GM04503 (cell line): ENCODE measurements at regions not wholly inside any gene's neighbourhood (a gene's known extent, or its start where the extent isn't known, plus 50 kb on each side); places are given as distances from the start of the nearest gene placed in this dataset.

ENCODE experiments used
- DNase-seq: peaks from one replicate; pipeline ENCODE4 v3.0.0-alpha.2; 2012; ENCODE audit warnings: low read depth

DNA sequence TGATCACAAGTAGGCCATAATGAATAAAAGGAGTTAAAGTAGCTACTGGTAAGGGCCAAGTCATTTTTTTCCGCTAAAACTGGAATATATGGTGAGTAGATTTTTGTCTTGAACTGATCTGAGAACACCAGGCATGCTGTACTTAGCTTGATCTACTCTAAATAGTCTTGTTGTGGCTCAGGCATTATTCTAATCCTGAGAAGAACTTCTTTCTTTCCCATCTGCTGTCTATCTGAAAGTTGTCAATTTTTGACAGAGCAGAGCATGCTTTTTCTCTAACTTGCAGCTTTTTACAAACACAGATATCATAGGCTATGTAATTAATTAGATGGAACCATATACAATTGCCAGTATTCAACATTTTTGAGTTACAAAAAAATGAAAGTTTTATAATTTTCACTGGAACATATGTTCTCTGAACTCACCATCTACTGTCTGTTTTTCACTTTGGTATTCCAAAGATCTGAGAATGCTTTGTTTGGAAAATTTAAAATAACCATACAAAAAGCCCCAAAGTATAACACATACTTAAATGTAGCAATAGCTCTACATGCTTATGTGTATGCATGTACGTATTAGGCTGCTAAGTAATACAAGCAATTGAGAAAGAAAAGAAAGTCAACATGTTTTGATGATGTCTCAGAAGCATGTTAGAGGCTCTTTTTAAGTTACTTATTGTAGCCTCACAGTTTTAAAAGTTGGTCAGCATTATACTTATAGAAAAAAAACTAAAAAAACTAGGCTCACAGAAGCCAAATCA lies 542.7 kb upstream of the LUZP2 start:
- DNase-seq = no peak

- no peak for DNase-seq
These were observed 542.1 kb upstream of the LUZP2 start for GRCh38 chr11:23954730-23955129.

- no peak for DNase-seq
These were observed 540.3 kb upstream of the LUZP2 start for GRCh38 chr11:23956586-23956985.

GRCh38 chr11:23957314-23957713 lies 539.5 kb upstream of the LUZP2 start:
- no peak for DNase-seq

DNA sequence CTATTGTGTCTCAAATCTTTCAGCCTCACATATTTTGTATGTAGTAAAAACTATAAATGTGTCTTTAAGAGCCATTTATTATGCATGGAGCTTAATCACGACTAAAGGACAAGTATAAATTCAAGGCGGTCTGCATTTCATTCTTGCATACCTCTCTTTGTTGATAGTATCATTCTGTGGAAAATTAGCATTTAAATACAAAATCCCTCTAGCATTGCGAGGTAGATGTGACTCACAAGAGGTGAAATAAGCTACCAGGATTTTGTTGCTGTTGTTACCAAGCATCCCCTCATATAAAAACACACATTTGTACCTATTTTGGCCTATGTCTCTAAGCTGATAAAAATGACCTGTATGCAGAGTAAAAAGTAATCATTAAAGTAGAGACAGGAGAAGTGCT lies 537.4 kb upstream of the LUZP2 start:
- DNase-seq = no peak

GRCh38 chr11:23961503-23962338 lies 535.1 kb upstream of the LUZP2 start:
- DNase-seq = no peak

DNA sequence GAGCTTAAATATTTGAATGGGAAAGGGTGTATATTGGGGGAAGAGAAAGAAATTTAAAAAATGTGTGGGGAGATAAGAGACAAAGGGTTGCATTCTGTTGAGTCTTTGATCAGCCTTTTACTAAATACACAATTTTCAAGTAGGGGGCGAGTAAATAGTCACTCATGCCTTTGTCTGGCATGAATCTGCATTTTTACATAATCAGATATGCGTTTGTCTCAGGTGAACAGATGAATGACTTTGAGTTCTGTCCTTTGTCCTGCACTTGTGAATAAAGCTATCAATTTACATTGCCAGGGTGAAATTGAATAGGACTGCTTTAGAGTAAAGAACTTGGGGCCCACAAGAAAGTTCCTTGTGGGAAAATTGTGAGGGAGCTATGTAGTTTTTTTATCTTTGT lies 523.6 kb upstream of the LUZP2 start:
- no peak for DNase-seq

- no peak for DNase-seq
These were observed 522.8 kb upstream of the LUZP2 start for GRCh38 chr11:23974051-23974450.

DNA sequence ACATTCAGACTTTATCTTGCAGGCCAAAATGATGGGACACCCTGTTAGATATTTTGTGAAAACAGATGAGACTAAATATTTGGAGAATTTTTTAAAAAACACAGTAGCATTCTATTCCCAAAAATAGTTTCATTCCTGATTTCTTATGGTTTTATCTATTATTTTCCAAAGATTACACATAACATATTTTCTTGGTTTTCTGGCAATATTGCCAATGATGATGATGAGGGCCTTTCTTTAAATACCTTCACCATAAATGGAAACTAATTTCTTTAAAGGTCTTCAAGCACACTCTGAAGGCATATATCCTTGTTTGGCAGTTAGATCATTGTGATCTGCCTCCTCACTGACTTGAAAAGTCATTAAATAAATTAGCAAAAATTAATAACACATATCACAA lies 522.3 kb upstream of the LUZP2 start:
- DNase-seq = no peak

DNA sequence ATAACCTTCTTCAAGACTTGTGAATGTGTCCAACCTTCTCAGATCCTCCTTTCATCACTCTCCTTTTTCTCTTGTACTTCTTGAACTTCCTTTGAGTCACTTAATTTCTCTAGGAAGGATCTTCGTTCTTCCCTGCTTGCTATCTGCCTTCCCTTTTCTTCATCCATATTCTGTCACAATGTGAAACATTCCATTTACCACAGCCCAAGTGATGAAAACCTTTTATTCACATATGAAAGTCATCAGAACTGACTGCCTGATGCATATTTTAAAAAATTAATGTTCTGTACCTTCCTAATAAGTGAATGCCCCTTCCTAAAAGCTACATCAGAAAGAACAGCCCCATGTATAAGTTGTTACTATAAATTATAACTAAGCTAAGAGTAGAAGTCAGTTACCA lies 520.4 kb upstream of the LUZP2 start:
- DNase-seq = peak; percentile 32

- peak; percentile 31 for DNase-seq
These were observed 520.0 kb upstream of the LUZP2 start for GRCh38 chr11:23976841-23977271.

GRCh38 chr11:23988381-23989006 lies 508.4 kb upstream of the LUZP2 start:
- DNase-seq = peak; percentile 39

- no peak for DNase-seq
These were observed 506.3 kb upstream of the LUZP2 start for GRCh38 chr11:23990346-23991164.

GRCh38 chr11:23991165-23991539 lies 505.7 kb upstream of the LUZP2 start:
- DNase-seq = peak; percentile 79

- no peak for DNase-seq
These were observed 501.0 kb upstream of the LUZP2 start for GRCh38 chr11:23995891-23996290.

GRCh38 chr11:23997356-23997755 lies 499.5 kb upstream of the LUZP2 start:
- no peak for DNase-seq

DNA sequence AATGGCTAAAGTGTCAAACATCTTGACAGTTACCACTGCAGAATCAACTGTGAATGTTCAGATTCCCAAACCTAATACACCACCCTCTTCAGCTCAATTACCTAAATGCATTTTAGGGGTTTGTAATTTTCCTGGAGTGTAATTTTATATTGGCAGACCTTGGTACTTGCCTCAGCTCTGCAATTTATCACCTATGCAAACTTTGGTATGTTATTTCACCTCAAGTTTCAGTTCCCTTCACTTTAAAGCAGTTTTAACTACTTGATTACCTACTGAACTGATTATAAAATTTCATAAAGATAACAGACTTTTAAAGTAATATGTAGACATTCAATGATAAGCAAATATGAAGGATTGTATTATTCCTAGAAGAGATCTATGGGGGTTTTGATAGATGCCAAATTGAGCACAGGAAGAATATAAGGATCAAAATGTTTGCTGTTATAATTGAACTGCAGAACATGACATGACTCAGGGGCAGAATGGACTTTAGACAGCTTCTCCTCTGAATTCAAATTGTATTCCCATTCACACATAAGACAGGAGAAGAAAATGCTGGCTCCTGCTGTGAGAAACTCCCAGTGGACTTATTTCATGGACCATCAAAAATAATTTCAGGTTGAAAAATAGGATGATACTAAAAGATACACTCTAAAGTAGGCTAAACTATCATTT lies 491.5 kb upstream of the LUZP2 start:
- no peak for DNase-seq

- no peak for DNase-seq
These were observed 453.0 kb upstream of the LUZP2 start for GRCh38 chr11:24043842-24044241.

DNA sequence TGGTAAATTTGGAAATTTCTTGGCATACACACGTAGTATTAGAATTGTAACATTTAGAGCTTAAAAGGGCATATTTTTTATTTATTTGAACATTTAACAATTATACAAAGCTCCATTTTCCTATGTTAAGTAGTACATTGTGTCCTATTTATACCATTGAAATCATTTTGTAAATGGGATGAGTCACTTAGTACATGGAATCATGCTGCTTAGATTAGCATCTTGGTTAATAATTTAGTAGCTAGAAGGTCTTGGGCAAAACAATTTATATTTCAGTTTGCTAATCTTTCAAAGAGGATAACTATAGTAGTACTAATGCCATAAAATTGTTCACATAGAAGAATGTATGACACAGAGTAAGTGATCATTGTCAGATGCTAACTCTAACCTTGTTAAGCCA lies 450.1 kb upstream of the LUZP2 start:
- DNase-seq = no peak

- DNase-seq = no peak
These were observed 440.8 kb upstream of the LUZP2 start for GRCh38 chr11:24056051-24056450.

DNA sequence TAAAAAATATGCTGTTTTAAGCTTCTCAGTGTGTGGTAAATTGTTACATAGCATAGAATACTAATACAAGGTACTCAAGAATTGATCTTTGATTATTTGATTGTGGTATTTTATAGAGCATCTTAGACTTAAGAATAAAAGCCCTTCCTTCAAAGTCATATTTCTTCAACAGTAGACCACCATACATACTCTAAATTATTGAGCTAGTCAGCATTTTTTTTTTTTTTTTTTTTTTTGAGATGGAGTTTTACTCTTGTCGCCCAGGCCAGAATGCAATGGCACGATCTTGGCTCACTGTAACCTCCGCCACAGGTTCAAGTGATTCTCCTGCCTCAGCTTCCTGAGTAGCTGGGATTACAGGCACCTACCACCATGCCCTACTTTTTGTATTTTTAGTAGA lies 436.7 kb upstream of the LUZP2 start:
- DNase-seq = no peak
